IMR-90 (cell line): ENCODE measurements at regions not wholly inside any gene's neighbourhood (a gene's known extent, or its start where the extent isn't known, plus 50 kb on each side); places are given as distances from the start of the nearest gene placed in this dataset.

ENCODE experiments used
- CTCF ChIP-seq: conservative IDR thresholded peaks from 2 replicates; pipeline ENCODE4 v1.5.1; 2012; ENCODE audit warnings: mild to moderate bottlenecking, low read depth, low read length, improper control_type of control experiment
- MAFK ChIP-seq: IDR thresholded peaks from 2 replicates; pipeline ENCODE4 v1.6.1; 2012; ENCODE audit warnings: low read depth, low read length, improper control_type of control experiment

- no peak for TF ChIP-seq CTCF
- TF ChIP-seq MAFK: no peak
Observed at GRCh38 chr1:219434285-219434922, 178.5 kb downstream of the ZC3H11B start.
